RWPE2 (cell line): ENCODE measurements at regions not wholly inside any gene's neighbourhood (a gene's known extent, or its start where the extent isn't known, plus 50 kb on each side); places are given as distances from the start of the nearest gene placed in this dataset.

Experiments used
- ATAC-seq: fragments of 200-7000 bp; cut with Tn5 transposase; 3 replicates; pipeline ENCODE4 v1.9.1; 2021; ENCODE audit warnings: low read depth
- DNase-seq: peaks from one replicate; pipeline ENCODE4 v3.0.0-alpha.2; 2020; ENCODE audit warnings: low spot score
- H3K27ac ChIP-seq: fragments of 450-650 bp; 2 replicates; pipeline ENCODE4 v1.5.1; 2017; ENCODE audit warnings: mild to moderate bottlenecking; ENCODE audit not compliant: poor library complexity, severe bottlenecking
- H3K27me3 ChIP-seq: fragments of 250-450 bp; sonication (Bioruptor Pico); 2 replicates; pipeline ENCODE4 v1.5.1; 2021; ENCODE audit warnings: mild to moderate bottlenecking, moderate library complexity; ENCODE audit not compliant: insufficient read depth, poor library complexity, severe bottlenecking
- H3K36me3 ChIP-seq: fragments of 250-450 bp; sonication (Bioruptor Pico); 2 replicates; pipeline ENCODE4 v1.5.1; 2020; ENCODE audit warnings: low read depth, mild to moderate bottlenecking, moderate library complexity
- H3K4me1 ChIP-seq: fragments of 250-450 bp; sonication (Bioruptor Pico); 2 replicates; pipeline ENCODE4 v1.5.1; 2021; ENCODE audit warnings: mild to moderate bottlenecking, moderate library complexity; ENCODE audit not compliant: insufficient read depth, poor library complexity, severe bottlenecking
- H3K4me3 ChIP-seq: fragments of 250-450 bp; sonication (Bioruptor Pico); 2 replicates; pipeline ENCODE4 v1.5.1; 2021; ENCODE audit warnings: mild to moderate bottlenecking, moderate library complexity; ENCODE audit not compliant: severe bottlenecking
- H3K9me3 ChIP-seq: fragments of 250-450 bp; sonication (Bioruptor Pico); 2 replicates; pipeline ENCODE4 v1.5.1; 2021; ENCODE audit warnings: mild to moderate bottlenecking, moderate library complexity; ENCODE audit not compliant: severe bottlenecking
- TF ChIP-seq, protein P1 (sequence below): fragments of 450-650 bp; IDR thresholded peaks from one replicate; pipeline ENCODE4 v1.5.1; 2017; ENCODE audit warnings: mild to moderate bottlenecking, moderate library complexity; ENCODE audit not compliant: poor library complexity, severe bottlenecking

DNA sequence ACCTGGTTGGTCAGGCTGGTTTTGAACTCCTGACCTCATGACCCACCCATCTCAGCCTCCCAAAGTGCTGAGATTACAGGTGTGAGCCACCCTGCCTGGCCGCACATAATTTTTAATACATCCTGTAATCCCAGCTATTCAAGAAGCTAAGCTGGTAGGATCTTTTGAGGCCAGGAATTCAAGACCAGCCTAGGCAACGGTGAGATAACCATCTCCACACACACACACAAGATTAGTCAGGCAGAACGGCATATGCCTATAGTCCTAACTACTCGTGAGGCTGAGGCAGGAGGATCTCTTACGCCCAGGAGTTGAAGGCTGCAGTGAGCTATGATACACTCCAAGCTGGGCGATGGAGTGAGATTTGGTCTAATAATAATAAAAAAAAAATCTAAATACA, 212.4 kb upstream of the NEIL3 start:
- Histone ChIP-seq H3K27me3 (no peaks in the 10 kb centered on the region), H3K9me3 (no peaks in the 10 kb centered on the region), H3K4me1 (no peaks in the 10 kb centered on the region), H3K27ac (no peak overlapping the region), H3K4me3 (no peak overlapping the region), H3K36me3 (no peaks in the 10 kb centered on the region)
- ATAC-seq (no peak), DNase-seq (no peak)
- TF ChIP-seq, protein P1, sequence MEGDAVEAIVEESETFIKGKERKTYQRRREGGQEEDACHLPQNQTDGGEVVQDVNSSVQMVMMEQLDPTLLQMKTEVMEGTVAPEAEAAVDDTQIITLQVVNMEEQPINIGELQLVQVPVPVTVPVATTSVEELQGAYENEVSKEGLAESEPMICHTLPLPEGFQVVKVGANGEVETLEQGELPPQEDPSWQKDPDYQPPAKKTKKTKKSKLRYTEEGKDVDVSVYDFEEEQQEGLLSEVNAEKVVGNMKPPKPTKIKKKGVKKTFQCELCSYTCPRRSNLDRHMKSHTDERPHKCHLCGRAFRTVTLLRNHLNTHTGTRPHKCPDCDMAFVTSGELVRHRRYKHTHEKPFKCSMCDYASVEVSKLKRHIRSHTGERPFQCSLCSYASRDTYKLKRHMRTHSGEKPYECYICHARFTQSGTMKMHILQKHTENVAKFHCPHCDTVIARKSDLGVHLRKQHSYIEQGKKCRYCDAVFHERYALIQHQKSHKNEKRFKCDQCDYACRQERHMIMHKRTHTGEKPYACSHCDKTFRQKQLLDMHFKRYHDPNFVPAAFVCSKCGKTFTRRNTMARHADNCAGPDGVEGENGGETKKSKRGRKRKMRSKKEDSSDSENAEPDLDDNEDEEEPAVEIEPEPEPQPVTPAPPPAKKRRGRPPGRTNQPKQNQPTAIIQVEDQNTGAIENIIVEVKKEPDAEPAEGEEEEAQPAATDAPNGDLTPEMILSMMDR = no peak

DNA sequence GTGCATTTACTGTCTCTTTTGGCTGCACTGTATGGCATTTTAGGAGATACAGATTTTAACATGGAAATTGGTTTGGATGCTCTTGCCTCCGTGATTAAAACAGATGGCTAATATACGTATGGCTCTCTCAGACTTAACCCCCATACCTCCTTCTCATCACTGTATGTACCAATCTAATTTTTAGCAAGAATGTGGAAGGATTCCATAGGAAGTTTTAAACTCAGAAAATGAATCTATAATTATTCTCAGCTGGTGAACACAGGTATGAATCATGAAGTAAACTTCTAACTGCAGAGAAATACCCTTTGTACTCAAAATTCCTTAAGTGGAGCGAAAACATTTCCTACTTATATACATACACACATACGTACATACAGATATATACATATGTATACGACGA, 210.5 kb upstream of the NEIL3 start:
- Histone ChIP-seq H3K4me1 (no peaks in the 10 kb centered on the region), H3K9me3 (no peaks in the 10 kb centered on the region), H3K36me3 (no peaks in the 10 kb centered on the region), H3K27ac (no peak overlapping the region), H3K4me3 (no peak overlapping the region), H3K27me3 (no peaks in the 10 kb centered on the region)
- DNase-seq (no peak), ATAC-seq (no peak)
- TF ChIP-seq, protein P1 = no peak

DNA sequence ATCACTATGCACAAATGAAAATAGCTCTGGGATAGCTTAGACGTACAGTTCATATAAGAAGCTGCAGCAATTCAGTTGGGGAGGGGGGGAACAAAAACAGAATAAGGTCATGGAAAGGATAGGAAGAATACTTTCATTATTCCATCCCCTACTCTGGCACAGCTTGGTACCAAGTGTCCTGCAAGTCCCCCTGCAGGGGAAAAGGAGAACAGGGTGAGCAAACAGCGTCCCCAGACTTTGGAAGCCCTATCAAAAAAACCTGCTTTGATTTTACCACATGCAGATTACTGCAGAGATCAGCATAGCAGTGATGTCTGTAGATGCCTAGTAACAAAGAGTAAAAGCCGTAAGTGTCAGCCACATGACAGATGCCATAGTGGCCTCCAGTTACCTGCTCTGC, 209.4 kb upstream of the NEIL3 start:
- Histone ChIP-seq H3K4me1 (no peaks in the 10 kb centered on the region), H3K27ac (no peak overlapping the region), H3K9me3 (no peaks in the 10 kb centered on the region), H3K27me3 (no peaks in the 10 kb centered on the region), H3K36me3 (no peaks in the 10 kb centered on the region), H3K4me3 (no peak overlapping the region)
- TF ChIP-seq, protein P1 = no peak
- ATAC-seq = no peak
- no peak for DNase-seq

DNA sequence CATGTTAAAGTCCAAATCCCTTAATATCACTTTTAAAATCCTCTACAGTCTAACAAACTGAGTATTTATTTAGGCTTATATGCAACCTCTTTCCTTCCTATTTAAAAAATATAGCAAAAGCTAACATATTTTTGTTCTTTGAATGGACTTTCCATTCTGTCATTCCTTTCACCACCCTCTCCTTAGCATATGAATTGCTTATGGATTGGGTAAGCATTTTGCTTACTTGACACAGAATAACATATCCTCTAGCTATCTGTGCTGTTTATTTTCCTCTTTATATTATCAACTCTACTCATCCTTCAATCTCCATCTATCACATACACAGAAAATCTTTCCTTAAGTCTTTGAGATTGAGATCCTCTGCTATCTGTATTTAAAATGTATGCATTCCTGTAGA, 206.1 kb upstream of the NEIL3 start:
- H3K36me3 ChIP-seq = no peaks in the 10 kb centered on the region
- H3K4me3 ChIP-seq = no peak overlapping the region
- no peaks in the 10 kb centered on the region for H3K4me1 ChIP-seq
- DNase-seq = no peak
- TF ChIP-seq, protein P1 = no peak
- no peak for ATAC-seq
- H3K27me3 ChIP-seq = no peaks in the 10 kb centered on the region
- H3K9me3 ChIP-seq = no peaks in the 10 kb centered on the region
- H3K27ac ChIP-seq = no peak overlapping the region

DNA sequence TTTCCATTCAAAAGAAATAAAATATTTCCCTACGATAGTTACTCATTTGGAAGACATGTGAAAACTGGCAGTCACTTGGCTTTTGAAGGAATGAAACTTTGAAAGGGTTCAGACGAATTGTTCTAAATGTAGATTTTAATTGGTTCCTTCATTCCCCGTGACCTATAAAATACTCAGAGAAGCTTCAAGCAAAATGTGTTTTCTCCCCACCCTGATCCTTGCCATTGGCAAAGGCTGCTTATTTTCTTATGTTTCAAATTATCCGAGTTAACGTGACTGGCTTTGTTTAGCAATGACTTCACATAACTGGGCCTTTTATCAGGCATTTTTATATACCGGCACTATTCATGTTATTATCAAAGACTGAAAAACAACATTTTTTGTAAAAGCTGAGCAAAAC, 204.1 kb upstream of the NEIL3 start:
- ATAC-seq (no peak), DNase-seq (no peak)
- Histone ChIP-seq H3K27ac (no peak overlapping the region), H3K27me3 (no peaks in the 10 kb centered on the region), H3K9me3 (no peaks in the 10 kb centered on the region), H3K36me3 (no peaks in the 10 kb centered on the region), H3K4me1 (no peaks in the 10 kb centered on the region), H3K4me3 (no peak overlapping the region)
- TF ChIP-seq, protein P1 = no peak
